HEK293 (cell line): ENCODE measurements at regions not wholly inside any gene's neighbourhood (a gene's known extent, or its start where the extent isn't known, plus 50 kb on each side); places are given as distances from the start of the nearest gene placed in this dataset.

Experiments used
- TCF7L2 ChIP-seq: IDR thresholded peaks from 2 replicates; pipeline ENCODE4 v1.6.1; 2011; ENCODE audit warnings: low read depth, mild to moderate bottlenecking, inconsistent platforms, low read length, moderate library complexity, borderline replicate concordance
- ZNF140 ChIP-seq: fragments of 450-650 bp; formaldehyde crosslinking; IDR thresholded peaks from 2 replicates; pipeline ENCODE4 v1.5.1; 2016; ENCODE audit warnings: missing biosample characterization, missing genetic modification characterization
- ZNF19 ChIP-seq: fragments of 450-650 bp; formaldehyde crosslinking; IDR thresholded peaks from 2 replicates; pipeline ENCODE4; 2016; ENCODE audit warnings: missing biosample characterization, missing genetic modification characterization, low read depth
- ZNF266 ChIP-seq: fragments of 450-650 bp; formaldehyde crosslinking; IDR thresholded peaks from 2 replicates; pipeline ENCODE4 v1.5.1; 2016; ENCODE audit warnings: missing biosample characterization, missing genetic modification characterization, low read depth
- ZNF549 ChIP-seq: fragments of 450-650 bp; IDR thresholded peaks from 2 replicates; pipeline ENCODE4 v1.5.1; 2018; ENCODE audit warnings: missing biosample characterization, missing genetic modification characterization, mild to moderate bottlenecking, inconsistent platforms, moderate library complexity
- ZNF558 ChIP-seq: fragments of 450-650 bp; formaldehyde crosslinking; IDR thresholded peaks from 2 replicates; pipeline ENCODE4 v1.5.1; 2016; ENCODE audit warnings: missing biosample characterization, missing genetic modification characterization
- ZNF560 ChIP-seq: fragments of 450-650 bp; formaldehyde crosslinking; IDR thresholded peaks from 2 replicates; pipeline ENCODE4 v1.5.1; 2017; ENCODE audit warnings: missing biosample characterization, missing genetic modification characterization, borderline replicate concordance
- ZNF571 ChIP-seq: fragments of 450-650 bp; formaldehyde crosslinking; IDR thresholded peaks from 2 replicates; pipeline ENCODE4 v1.5.0; 2017; ENCODE audit warnings: missing biosample characterization, missing genetic modification characterization
- TF ChIP-seq, protein P1 (sequence below): fragments of 450-650 bp; formaldehyde crosslinking; IDR thresholded peaks from 2 replicates; pipeline ENCODE4 v1.5.1; 2016; ENCODE audit warnings: missing biosample characterization, missing genetic modification characterization
- TF ChIP-seq, protein P2 (sequence below): fragments of 450-650 bp; formaldehyde crosslinking; IDR thresholded peaks from 2 replicates; pipeline ENCODE4 v1.5.1; 2016; ENCODE audit warnings: missing biosample characterization, missing genetic modification characterization
- TF ChIP-seq, protein P3 (sequence below): fragments of 450-650 bp; formaldehyde crosslinking; IDR thresholded peaks from 2 replicates; pipeline ENCODE4 v1.5.1; 2017; ENCODE audit warnings: missing biosample characterization, missing genetic modification characterization
- TF ChIP-seq, protein P4 (sequence below): fragments of 450-650 bp; formaldehyde crosslinking; IDR thresholded peaks from 2 replicates; pipeline ENCODE4 v1.5.1; 2016; ENCODE audit warnings: missing biosample characterization, missing genetic modification characterization

DNA sequence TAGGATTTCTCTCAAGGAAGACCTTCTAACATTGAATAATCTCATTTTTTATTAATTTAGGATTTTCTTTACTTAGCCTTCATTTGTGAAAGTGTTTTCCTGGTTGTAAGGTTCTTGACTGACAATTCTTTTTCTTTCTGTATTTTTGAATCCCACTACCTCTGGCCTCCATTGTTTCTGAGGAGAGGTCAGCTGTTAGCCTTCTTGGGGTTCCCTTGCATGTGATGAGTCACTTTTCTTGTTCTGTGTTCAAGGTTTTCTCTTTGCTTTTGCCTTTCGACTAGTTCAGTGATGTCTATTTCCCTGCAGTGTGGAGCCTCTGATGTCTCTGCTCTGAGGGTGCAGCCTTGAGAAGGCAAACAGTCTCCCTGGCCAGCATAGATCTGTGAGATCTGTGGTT lies 304.1 kb upstream of the ZNF32 start:
- TF ChIP-seq TCF7L2 (no peak), ZNF266 (tag by site-specific recombination) (no peak), ZNF140 (no peak), ZNF19 (tag by site-specific recombination) (no peak), ZNF549 (tag by site-specific recombination) (no peak), ZNF560 (tag by site-specific recombination) (no peak), ZNF571 (tag by site-specific recombination) (no peak), ZNF558 (tag by site-specific recombination) (no peak)
- TF ChIP-seq, protein P1, sequence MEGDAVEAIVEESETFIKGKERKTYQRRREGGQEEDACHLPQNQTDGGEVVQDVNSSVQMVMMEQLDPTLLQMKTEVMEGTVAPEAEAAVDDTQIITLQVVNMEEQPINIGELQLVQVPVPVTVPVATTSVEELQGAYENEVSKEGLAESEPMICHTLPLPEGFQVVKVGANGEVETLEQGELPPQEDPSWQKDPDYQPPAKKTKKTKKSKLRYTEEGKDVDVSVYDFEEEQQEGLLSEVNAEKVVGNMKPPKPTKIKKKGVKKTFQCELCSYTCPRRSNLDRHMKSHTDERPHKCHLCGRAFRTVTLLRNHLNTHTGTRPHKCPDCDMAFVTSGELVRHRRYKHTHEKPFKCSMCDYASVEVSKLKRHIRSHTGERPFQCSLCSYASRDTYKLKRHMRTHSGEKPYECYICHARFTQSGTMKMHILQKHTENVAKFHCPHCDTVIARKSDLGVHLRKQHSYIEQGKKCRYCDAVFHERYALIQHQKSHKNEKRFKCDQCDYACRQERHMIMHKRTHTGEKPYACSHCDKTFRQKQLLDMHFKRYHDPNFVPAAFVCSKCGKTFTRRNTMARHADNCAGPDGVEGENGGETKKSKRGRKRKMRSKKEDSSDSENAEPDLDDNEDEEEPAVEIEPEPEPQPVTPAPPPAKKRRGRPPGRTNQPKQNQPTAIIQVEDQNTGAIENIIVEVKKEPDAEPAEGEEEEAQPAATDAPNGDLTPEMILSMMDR, result no peak
- TF ChIP-seq, protein P2, sequence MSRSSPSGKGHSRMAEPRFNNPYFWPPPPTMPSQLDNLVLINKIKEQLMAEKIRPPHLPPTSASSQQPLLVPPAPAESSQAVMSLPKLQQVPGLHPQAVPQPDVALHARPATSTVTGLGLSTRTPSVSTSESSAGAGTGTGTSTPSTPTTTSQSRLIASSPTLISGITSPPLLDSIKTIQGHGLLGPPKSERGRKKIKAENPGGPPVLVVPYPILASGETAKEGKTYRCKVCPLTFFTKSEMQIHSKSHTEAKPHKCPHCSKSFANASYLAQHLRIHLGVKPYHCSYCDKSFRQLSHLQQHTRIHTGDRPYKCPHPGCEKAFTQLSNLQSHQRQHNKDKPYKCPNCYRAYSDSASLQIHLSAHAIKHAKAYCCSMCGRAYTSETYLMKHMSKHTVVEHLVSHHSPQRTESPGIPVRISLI (tag by site-specific recombination), result no peak
- TF ChIP-seq, protein P3, sequence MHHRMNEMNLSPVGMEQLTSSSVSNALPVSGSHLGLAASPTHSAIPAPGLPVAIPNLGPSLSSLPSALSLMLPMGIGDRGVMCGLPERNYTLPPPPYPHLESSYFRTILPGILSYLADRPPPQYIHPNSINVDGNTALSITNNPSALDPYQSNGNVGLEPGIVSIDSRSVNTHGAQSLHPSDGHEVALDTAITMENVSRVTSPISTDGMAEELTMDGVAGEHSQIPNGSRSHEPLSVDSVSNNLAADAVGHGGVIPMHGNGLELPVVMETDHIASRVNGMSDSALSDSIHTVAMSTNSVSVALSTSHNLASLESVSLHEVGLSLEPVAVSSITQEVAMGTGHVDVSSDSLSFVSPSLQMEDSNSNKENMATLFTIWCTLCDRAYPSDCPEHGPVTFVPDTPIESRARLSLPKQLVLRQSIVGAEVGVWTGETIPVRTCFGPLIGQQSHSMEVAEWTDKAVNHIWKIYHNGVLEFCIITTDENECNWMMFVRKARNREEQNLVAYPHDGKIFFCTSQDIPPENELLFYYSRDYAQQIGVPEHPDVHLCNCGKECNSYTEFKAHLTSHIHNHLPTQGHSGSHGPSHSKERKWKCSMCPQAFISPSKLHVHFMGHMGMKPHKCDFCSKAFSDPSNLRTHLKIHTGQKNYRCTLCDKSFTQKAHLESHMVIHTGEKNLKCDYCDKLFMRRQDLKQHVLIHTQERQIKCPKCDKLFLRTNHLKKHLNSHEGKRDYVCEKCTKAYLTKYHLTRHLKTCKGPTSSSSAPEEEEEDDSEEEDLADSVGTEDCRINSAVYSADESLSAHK (tag by site-specific recombination), result no peak
- TF ChIP-seq, protein P4, sequence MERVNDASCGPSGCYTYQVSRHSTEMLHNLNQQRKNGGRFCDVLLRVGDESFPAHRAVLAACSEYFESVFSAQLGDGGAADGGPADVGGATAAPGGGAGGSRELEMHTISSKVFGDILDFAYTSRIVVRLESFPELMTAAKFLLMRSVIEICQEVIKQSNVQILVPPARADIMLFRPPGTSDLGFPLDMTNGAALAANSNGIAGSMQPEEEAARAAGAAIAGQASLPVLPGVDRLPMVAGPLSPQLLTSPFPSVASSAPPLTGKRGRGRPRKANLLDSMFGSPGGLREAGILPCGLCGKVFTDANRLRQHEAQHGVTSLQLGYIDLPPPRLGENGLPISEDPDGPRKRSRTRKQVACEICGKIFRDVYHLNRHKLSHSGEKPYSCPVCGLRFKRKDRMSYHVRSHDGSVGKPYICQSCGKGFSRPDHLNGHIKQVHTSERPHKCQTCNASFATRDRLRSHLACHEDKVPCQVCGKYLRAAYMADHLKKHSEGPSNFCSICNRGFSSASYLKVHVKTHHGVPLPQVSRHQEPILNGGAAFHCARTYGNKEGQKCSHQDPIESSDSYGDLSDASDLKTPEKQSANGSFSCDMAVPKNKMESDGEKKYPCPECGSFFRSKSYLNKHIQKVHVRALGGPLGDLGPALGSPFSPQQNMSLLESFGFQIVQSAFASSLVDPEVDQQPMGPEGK (tag by site-specific recombination), result no peak
